Mesenchymal stem cell (in vitro differentiated cells and primary cell): ENCODE measurements at regions not wholly inside any gene's neighbourhood (a gene's known extent, or its start where the extent isn't known, plus 50 kb on each side); places are given as distances from the start of the nearest gene placed in this dataset.
A peak's percentile ranks its signal among the peaks of the same experiment; 100 is the strongest.

Source experiments
- DNase-seq: peaks from one replicate; pipeline ENCODE4 v3.0.0-alpha.2; 2013
- H2AFZ ChIP-seq: one replicate; pipeline ENCODE4 v1.6.1; 2013; ENCODE audit warnings: low read depth, mild to moderate bottlenecking, control low read depth, inconsistent platforms, low read length, moderate library complexity
- H2AK5ac ChIP-seq: 2 replicates; pipeline ENCODE4 v1.6.1; 2013; ENCODE audit warnings: low read length, moderate library complexity, mild to moderate bottlenecking, inconsistent platforms; ENCODE audit not compliant: severe bottlenecking
- H2BK120ac ChIP-seq: one replicate; pipeline ENCODE4 v1.6.1; 2013; ENCODE audit warnings: low read depth, mild to moderate bottlenecking, inconsistent platforms, low read length, moderate library complexity
- H2BK12ac ChIP-seq, 2 experiments: one replicate each; pipeline ENCODE4 v1.6.1; 2013; ENCODE audit warnings: inconsistent platforms in 2 of 2, low read length in 2 of 2, mild to moderate bottlenecking in 2 of 2, moderate library complexity in 2 of 2, control low read depth in 1 of 2
- H2BK15ac ChIP-seq: one replicate; pipeline ENCODE4 v1.6.1; 2013; ENCODE audit warnings: mild to moderate bottlenecking, low read depth, inconsistent platforms; ENCODE audit not compliant: poor library complexity, severe bottlenecking
- H2BK5ac ChIP-seq: 2 replicates; pipeline ENCODE4 v1.6.1; 2013; ENCODE audit warnings: low read depth, mild to moderate bottlenecking, low read length, control low read depth, inconsistent platforms; ENCODE audit not compliant: poor library complexity, severe bottlenecking
- H3K14ac ChIP-seq, 2 experiments: one replicate each; pipeline ENCODE4 v1.6.1; 2013; ENCODE audit warnings: inconsistent platforms in 2 of 2, low read length in 2 of 2, control low read depth in 1 of 2, mild to moderate bottlenecking in 1 of 2, moderate library complexity in 1 of 2
- H3K18ac ChIP-seq, 2 experiments: one replicate each; pipeline ENCODE4 v1.6.1; 2013; ENCODE audit warnings: inconsistent platforms in 2 of 2, low read length in 2 of 2, control low read depth in 1 of 2, low read depth in 1 of 2, mild to moderate bottlenecking in 1 of 2
- H3K23ac ChIP-seq, 2 experiments: one replicate each; pipeline ENCODE4 v1.6.1; 2013; ENCODE audit warnings: inconsistent platforms in 2 of 2, low read length in 2 of 2, mild to moderate bottlenecking in 2 of 2, moderate library complexity in 2 of 2, control low read depth in 1 of 2
- H3K27ac ChIP-seq: 2 replicates; pipeline ENCODE4 v1.5.1; 2013; ENCODE audit warnings: mild to moderate bottlenecking, moderate library complexity, low read length, control low read depth, inconsistent platforms; ENCODE audit not compliant: poor library complexity, severe bottlenecking
- H3K27me3 ChIP-seq, 2 experiments: 2 replicates each; pipeline versions ENCODE4 v1.6.1 to v1.7.0; 2013; ENCODE audit warnings: low read length in 2 of 2, mild to moderate bottlenecking in 2 of 2, moderate library complexity in 2 of 2, control low read depth in 1 of 2, inconsistent platforms in 1 of 2; ENCODE audit not compliant: control insufficient read depth in 1 of 2, insufficient read depth in 1 of 2
- H3K36me3 ChIP-seq, 2 experiments: 2 replicates each; pipeline versions ENCODE4 v1.6.1 to v1.7.0; 2013; ENCODE audit warnings: low read length in 2 of 2, control low read depth in 1 of 2, inconsistent platforms in 1 of 2, low read depth in 1 of 2, mild to moderate bottlenecking in 1 of 2; ENCODE audit not compliant: insufficient read depth in 2 of 2, control insufficient read depth in 1 of 2
- H3K4ac ChIP-seq, 2 experiments: one replicate each; pipeline ENCODE4 v1.6.1; 2013; ENCODE audit warnings: inconsistent platforms in 2 of 2, low read length in 2 of 2, mild to moderate bottlenecking in 2 of 2, moderate library complexity in 2 of 2, control low read depth in 1 of 2, low read depth in 1 of 2
- H3K4me1 ChIP-seq: 2 replicates; pipeline ENCODE4 v1.6.1; 2013; ENCODE audit warnings: low read depth, low read length, control low read depth; ENCODE audit not compliant: control insufficient read depth, insufficient read depth
- H3K4me2 ChIP-seq: 2 replicates; pipeline ENCODE4 v1.6.1; 2013; ENCODE audit warnings: low read length, mild to moderate bottlenecking, inconsistent platforms; ENCODE audit not compliant: poor library complexity, severe bottlenecking
- H3K4me3 ChIP-seq, 2 experiments: 2 replicates each; pipeline versions ENCODE4 v1.5.1 to v1.7.0; 2013; ENCODE audit warnings: low read length in 2 of 2, mild to moderate bottlenecking in 2 of 2, control low read depth in 1 of 2, low read depth in 1 of 2; ENCODE audit not compliant: insufficient read depth in 1 of 2
- H3K79me1 ChIP-seq: replicated peaks from 2 replicates; pipeline ENCODE4 v1.6.1; 2013; ENCODE audit warnings: mild to moderate bottlenecking, control low read depth, low read length, inconsistent platforms; ENCODE audit not compliant: poor library complexity, severe bottlenecking
- H3K9ac ChIP-seq: 2 replicates; pipeline ENCODE4 v1.7.0; 2013; ENCODE audit warnings: mild to moderate bottlenecking, low read length, moderate library complexity
- H3K9me3 ChIP-seq: 2 replicates; pipeline ENCODE4 v1.7.0; 2013; ENCODE audit warnings: mild to moderate bottlenecking, low read length; ENCODE audit not compliant: control insufficient read depth
- H4K8ac ChIP-seq: one replicate; pipeline ENCODE4 v1.6.1; 2013; ENCODE audit warnings: inconsistent platforms, mild to moderate bottlenecking, low read length, moderate library complexity
- H4K91ac ChIP-seq: one replicate; pipeline ENCODE4 v1.6.1; 2013; ENCODE audit warnings: mild to moderate bottlenecking, low read length, inconsistent platforms
- WGBS: methylation state at CpG from one replicate; pipeline ENCODE4 v1.1.7; 2013; ENCODE audit warnings: mixed read lengths; 5-methylcytosine and 5-hydroxymethylcytosine counted together

DNA sequence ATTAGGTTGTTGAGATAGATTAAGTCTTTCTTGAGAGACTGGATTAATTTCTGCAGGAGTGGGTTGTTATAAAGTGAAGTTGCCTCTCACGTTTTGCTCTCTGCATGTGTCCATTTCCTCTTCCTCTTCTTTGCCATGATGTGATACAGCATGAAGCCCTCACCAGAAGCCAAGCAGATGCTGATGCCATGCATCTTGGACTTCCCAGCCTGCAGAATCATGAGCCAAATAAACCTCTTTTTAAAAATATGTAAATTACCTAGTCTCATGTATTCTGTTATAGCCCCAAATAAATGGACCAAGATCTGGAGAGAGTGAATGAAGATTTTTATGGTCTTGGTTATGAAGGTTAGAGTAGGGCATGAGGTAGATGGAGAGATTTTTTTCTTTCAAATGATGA is 111.6 kb upstream of the MAN1A1 start:
- no peak overlapping the region for H2BK5ac ChIP-seq
- no peak overlapping the region for H3K27ac ChIP-seq

GRCh38 chr6:119459207-119459974 is 109.8 kb upstream of the MAN1A1 start:
- 83% methylated on average over 3 of the region's 6 CpGs for WGBS
- Histone ChIP-seq H3K4ac (no peak overlapping the region), H3K9me3 (peaks cover 10% of the 10 kb centered on the region), H2BK5ac (no peak overlapping the region), H2AK5ac (no peak overlapping the region), H3K27me3 (no peaks in the 10 kb centered on the region), H4K91ac (no peak overlapping the region), H3K27ac (no peak overlapping the region), H3K4me2 (no peak overlapping the region), H4K8ac (no peak overlapping the region), H2BK12ac (no peak overlapping the region), H3K9ac (no peak overlapping the region), H2BK120ac (no peak overlapping the region), H3K4me3 (no peak overlapping the region), H2BK15ac (no peak overlapping the region), H3K14ac (no peak overlapping the region), H3K79me1 (no peaks in the 10 kb centered on the region), H3K36me3 (no peaks in the 10 kb centered on the region), H2AFZ (no peak overlapping the region), H3K4me1 (no peaks in the 10 kb centered on the region), H3K18ac (no peak overlapping the region), H3K23ac (no peak overlapping the region)
- DNase-seq = no peak

More for the DNA sequence above, 111.6 kb upstream of the MAN1A1 start:
- Histone ChIP-seq H3K9me3 (peaks cover 10% of the 10 kb centered on the region), H2BK12ac (no peak overlapping the region), H3K79me1 (no peaks in the 10 kb centered on the region), H3K4me2 (no peak overlapping the region), H3K4me1 (no peaks in the 10 kb centered on the region), H3K18ac (no peak overlapping the region), H2BK120ac (no peak overlapping the region), H2BK15ac (no peak overlapping the region), H3K9ac (no peak overlapping the region), H3K4ac (no peak overlapping the region), H3K36me3 (no peaks in the 10 kb centered on the region), H3K4me3 (no peak overlapping the region), H3K23ac (no peak overlapping the region), H3K27me3 (no peaks in the 10 kb centered on the region), H2AK5ac (no peak overlapping the region), H4K91ac (no peak overlapping the region), H2AFZ (no peak overlapping the region), H4K8ac (no peak overlapping the region), H3K14ac (no peak overlapping the region)
- no peak for DNase-seq
- WGBS = 50% methylated on average over 1 of the region's 1 CpG

DNA sequence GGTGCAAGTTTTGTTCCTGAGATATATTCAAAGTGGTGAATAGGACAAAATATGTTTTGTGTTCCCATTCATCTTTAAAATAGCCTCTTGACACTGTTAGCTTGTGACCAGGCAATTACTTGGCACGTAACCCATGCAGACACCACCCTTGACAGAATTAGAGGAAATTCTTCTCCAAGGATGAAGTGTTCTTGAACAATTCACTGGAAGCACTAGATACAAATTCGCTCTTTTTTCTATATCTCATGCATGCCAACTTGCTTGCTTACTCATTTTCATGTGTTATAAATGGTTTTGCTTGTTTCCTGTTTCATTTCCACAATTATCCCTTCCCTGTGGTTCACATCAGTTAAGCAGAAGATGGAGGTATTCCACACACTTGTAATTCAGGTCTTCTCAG is 105.2 kb upstream of the MAN1A1 start:
- WGBS = 100% methylated on average over 1 of the region's 2 CpGs
- Histone ChIP-seq H3K18ac (no peak overlapping the region), H3K23ac (no peak overlapping the region), H2BK120ac (no peak overlapping the region), H3K4me3 (no peak overlapping the region), H3K79me1 (no peaks in the 10 kb centered on the region), H3K14ac (no peak overlapping the region), H2BK12ac (no peak overlapping the region), H2BK15ac (no peak overlapping the region), H3K4me1 (peaks cover 3% of the 10 kb centered on the region), H4K91ac (no peak overlapping the region), H2AFZ (no peak overlapping the region), H3K36me3 (no peaks in the 10 kb centered on the region), H4K8ac (no peak overlapping the region), H3K27me3 (no peaks in the 10 kb centered on the region), H3K9ac (no peak overlapping the region), H2AK5ac (no peak overlapping the region), H3K27ac (no peak overlapping the region), H3K4me2 (no peak overlapping the region), H3K4ac (no peak overlapping the region), H2BK5ac (no peak overlapping the region), H3K9me3 (no peaks in the 10 kb centered on the region)
- no peak for DNase-seq

- Histone ChIP-seq H3K9ac (no peak overlapping the region), H4K91ac (peak overlapping the region; percentile 34), H3K9me3 (no peaks in the 10 kb centered on the region), H2BK12ac (peak overlapping the region; percentile 39 to 49), H3K23ac (no peak overlapping the region), H3K14ac (no peak overlapping the region), H3K79me1 (no peaks in the 10 kb centered on the region), H2BK5ac (no peak overlapping the region), H4K8ac (peak overlapping the region; percentile 28), H2AFZ (peak overlapping the region; percentile 30), H3K27ac (no peak overlapping the region), H2BK120ac (no peak overlapping the region), H2AK5ac (no peak overlapping the region), H3K18ac (peak overlapping the region in 1 of 2 experiments; percentile 54), H3K4me3 (no peak overlapping the region), H3K4ac (no peak overlapping the region), H3K4me2 (no peak overlapping the region), H2BK15ac (no peak overlapping the region), H3K36me3 (no peaks in the 10 kb centered on the region), H3K4me1 (peaks cover 3% of the 10 kb centered on the region), H3K27me3 (no peaks in the 10 kb centered on the region)
- no peak for DNase-seq
- WGBS = 80% methylated on average over 6 of the region's 6 CpGs
Measured at GRCh38 chr6:119453242-119454200, 104.0 kb upstream of the MAN1A1 start.
